ENCODE measurements at regions not wholly inside any gene's neighbourhood (a gene's known extent, or its start where the extent isn't known, plus 50 kb on each side); places are given as distances from the start of the nearest gene placed in this dataset.

DNA sequence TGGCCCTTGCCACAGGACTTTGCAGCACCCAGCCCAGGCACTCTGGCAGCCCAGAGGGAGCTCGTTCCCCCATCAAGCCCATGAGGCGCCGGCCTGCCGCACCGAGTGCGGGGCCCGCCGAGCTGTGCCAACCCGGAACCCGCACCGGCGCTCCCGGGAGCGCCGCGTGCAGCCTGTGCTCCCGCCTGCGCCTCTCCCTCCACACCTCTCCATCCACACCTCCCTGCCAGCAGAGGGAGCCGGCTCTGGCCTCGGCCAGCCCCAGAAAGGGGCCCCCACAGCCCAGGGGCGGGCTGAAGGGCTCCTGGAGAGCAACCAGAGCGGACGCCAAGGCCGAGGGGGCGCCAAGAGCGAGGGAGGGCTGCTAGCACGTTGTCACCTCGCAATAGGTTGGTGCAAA, 268.8 kb downstream of the MID1IP1 start:
- Histone ChIP-seq H3K4me3 (no peak overlapping the region), H3K9me3 (no peaks in the 10 kb centered on the region), H3K4me1 (peaks cover 16% of the 10 kb centered on the region), H3K27ac (no peak overlapping the region), H3K27me3 (no peaks in the 10 kb centered on the region), H3K36me3 (replicated peaks in 1 of 2; ENCODE audit: insufficient read depth in 1 of 2, low read depth in 2 of 2) (no peaks in the 10 kb centered on the region)
- TF ChIP-seq POLR2A (IDR thresholded peaks at IDR 0.05) (no peak), CTCF (IDR thresholded peaks at IDR 0.05) (no peak)
- intact Hi-C loops (cut with DNase I), result no loop called here
- ATAC-seq (no peak), DNase-seq (no peak)
- 88 to 93% methylated on average over 8 to 13 of the region's 28 CpGs for WGBS, 2 donors

GRCh38 chrX:39073131-39073530, 271.9 kb downstream of the MID1IP1 start:
- TF ChIP-seq CTCF (IDR thresholded peaks at IDR 0.05) (no peak), POLR2A (IDR thresholded peaks at IDR 0.05) (no peak)
- no peak for ATAC-seq
- no peaks in the 10 kb centered on the region for H3K9me3 ChIP-seq
- no peak for DNase-seq
- H3K27ac ChIP-seq, result no peak overlapping the region
- no peaks in the 10 kb centered on the region for H3K27me3 ChIP-seq
- no peaks in the 10 kb centered on the region for H3K36me3 ChIP-seq (replicated peaks in 1 of 2; ENCODE audit: insufficient read depth in 1 of 2, low read depth in 2 of 2)
- H3K4me3 ChIP-seq, result no peak overlapping the region
- intact Hi-C loops (cut with DNase I), result no loop called here
- H3K4me1 ChIP-seq, result no peaks in the 10 kb centered on the region
- WGBS, 2 donors, result 74 to 76% methylated on average over 2 of the region's 2 CpGs

DNA sequence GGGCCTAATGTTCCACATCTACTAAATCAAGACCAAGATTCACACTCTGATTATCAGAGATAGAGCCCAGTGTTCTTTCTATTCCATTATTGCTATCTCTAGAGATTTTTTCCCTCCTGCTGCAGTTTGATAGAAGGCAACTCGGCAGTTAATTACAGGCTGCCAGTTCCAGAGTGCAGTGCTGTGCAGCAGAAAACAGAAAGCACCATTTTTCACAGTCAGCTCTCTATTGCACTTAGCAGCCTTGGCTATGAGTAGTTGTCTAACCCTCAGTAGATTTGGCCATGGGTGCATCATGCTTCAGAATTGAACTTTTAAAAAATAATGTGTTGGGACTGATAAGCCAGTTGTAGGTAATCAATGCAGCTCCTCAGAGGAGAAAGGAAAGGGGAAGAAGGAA, 295.3 kb downstream of the MID1IP1 start:
- 40 to 63% methylated on average over 1 of the region's 1 CpG for WGBS, 2 donors
- Histone ChIP-seq H3K9me3 (no peaks in the 10 kb centered on the region), H3K36me3 (replicated peaks in 1 of 2; ENCODE audit: insufficient read depth in 1 of 2, low read depth in 2 of 2) (no peaks in the 10 kb centered on the region), H3K4me3 (no peak overlapping the region), H3K4me1 (no peaks in the 10 kb centered on the region), H3K27ac (no peak overlapping the region), H3K27me3 (no peaks in the 10 kb centered on the region)
- TF ChIP-seq CTCF (IDR thresholded peaks at IDR 0.05), result no peak
- ATAC-seq (no peak), DNase-seq (no peak)
- intact Hi-C loops (cut with DNase I), result no loop called here

GRCh38 chrX:39104745-39105144, 303.5 kb downstream of the MID1IP1 start:
- intact Hi-C loops (cut with DNase I), result no loop called here
- no peaks in the 10 kb centered on the region for H3K36me3 ChIP-seq (replicated peaks in 1 of 2; ENCODE audit: insufficient read depth in 1 of 2, low read depth in 2 of 2)
- no peaks in the 10 kb centered on the region for H3K4me1 ChIP-seq
- H3K4me3 ChIP-seq, result no peak overlapping the region
- TF ChIP-seq CTCF (IDR thresholded peaks at IDR 0.05) (no peak), POLR2A (IDR thresholded peaks at IDR 0.05) (no peak)
- H3K9me3 ChIP-seq, result no peaks in the 10 kb centered on the region
- 88 to 100% methylated on average over 1 of the region's 1 CpG for WGBS, 2 donors
- ATAC-seq (no peak), DNase-seq (no peak)
- H3K27me3 ChIP-seq, result no peaks in the 10 kb centered on the region
- no peak overlapping the region for H3K27ac ChIP-seq

- WGBS, 2 donors, result 84 to 97% methylated on average over 3 of the region's 3 CpGs
- no peak for DNase-seq
Observed at GRCh38 chrX:39112143-39112542, 310.9 kb downstream of the MID1IP1 start.

More at GRCh38 chrX:39112143-39112542, 310.9 kb downstream of the MID1IP1 start:
- no peaks in the 10 kb centered on the region for H3K9me3 ChIP-seq
- H3K36me3 ChIP-seq (replicated peaks in 1 of 2; ENCODE audit: insufficient read depth in 1 of 2, low read depth in 2 of 2), result no peaks in the 10 kb centered on the region
- ATAC-seq, result no peak
- TF ChIP-seq POLR2A (IDR thresholded peaks at IDR 0.05) (no peak), CTCF (IDR thresholded peaks at IDR 0.05) (no peak)
- intact Hi-C loops (cut with DNase I), result no loop called here
- H3K4me3 ChIP-seq, result no peak overlapping the region
- no peaks in the 10 kb centered on the region for H3K4me1 ChIP-seq
- H3K27ac ChIP-seq, result no peak overlapping the region
- H3K27me3 ChIP-seq, result no peaks in the 10 kb centered on the region

All from body of pancreas (tissue), 4 donors.